Naive thymus-derived CD4-positive, alpha-beta T cell (primary cell): ENCODE measurements at regions not wholly inside any gene's neighbourhood (a gene's known extent, or its start where the extent isn't known, plus 50 kb on each side); places are given as distances from the start of the nearest gene placed in this dataset.

Source experiments
- ATAC-seq: fragments of 150-1000 bp; cut with Tn5 transposase; 2 replicates; pipeline ENCODE4 v1.10.0; 2021; ENCODE audit warnings: mild to moderate bottlenecking, moderate library complexity
- CTCF ChIA-PET: fragments of 350-600 bp; sonication (Branson Sonifier 250); formaldehyde crosslinking; loops from one replicate; lab custom pipeline; 2021; ENCODE audit warnings: antibody characterized with exemption; lab: Charles Lee
- POLR2A ChIA-PET: fragments of 350-600 bp; sonication (Branson Sonifier 250); formaldehyde crosslinking; loops from one replicate; lab custom pipeline; 2021; ENCODE audit warnings: antibody characterized with exemption, inconsistent platforms; lab: Charles Lee
- DNase-seq, 9 donors: peaks; one replicate each; pipeline versions ENCODE4 v3.0.0 to v3.0.0-alpha.2; 2020 to 2022; ENCODE audit warnings: mixed read lengths in 1 of 9
- H3K27ac ChIP-seq: one replicate; pipeline ENCODE4 v1.7.0; 2013; ENCODE audit warnings: mild to moderate bottlenecking, low read depth, low read length, moderate library complexity
- H3K27me3 ChIP-seq, 2 donors: one replicate each; pipeline ENCODE4 v1.7.0; 2013; ENCODE audit warnings: low read length in 2 of 2, mild to moderate bottlenecking in 2 of 2, moderate library complexity in 2 of 2; ENCODE audit not compliant: control insufficient read depth in 2 of 2, insufficient read depth in 2 of 2
- H3K36me3 ChIP-seq, 3 experiments: 1 replicate in 2 of 3; 2 replicates in 1 of 3; pipeline ENCODE4 v1.7.0; 2013; ENCODE audit warnings: low read length in 3 of 3, mild to moderate bottlenecking in 3 of 3, moderate library complexity in 1 of 3; ENCODE audit not compliant: insufficient read depth in 3 of 3, control insufficient read depth in 2 of 3
- H3K4me1 ChIP-seq, 2 donors: one replicate each; pipeline ENCODE4 v1.7.0; 2013; ENCODE audit warnings: low read length in 2 of 2, mild to moderate bottlenecking in 2 of 2, moderate library complexity in 1 of 2; ENCODE audit not compliant: control insufficient read depth in 2 of 2, insufficient read depth in 2 of 2
- H3K4me3 ChIP-seq: 2 replicates; pipeline ENCODE4 v1.7.0; 2013; ENCODE audit warnings: mild to moderate bottlenecking, low read length
- H3K9me3 ChIP-seq, 3 experiments: 1 replicate in 2 of 3; 2 replicates in 1 of 3; pipeline ENCODE4 v1.7.0; 2013; ENCODE audit warnings: low read length in 3 of 3; ENCODE audit not compliant: control insufficient read depth in 2 of 3
- H3K27ac Mint-ChIP-seq, 9 donors: one replicate each; pipeline ENCODE4 v1.8.0; 2020 to 2022; ENCODE audit warnings: mixed read lengths in 9 of 9, mild to moderate bottlenecking in 8 of 9, moderate library complexity in 5 of 9, inconsistent platforms in 2 of 9
- H3K27me3 Mint-ChIP-seq, 5 donors: one replicate each; pipeline ENCODE4 v1.8.0; 2021 to 2022; ENCODE audit warnings: mixed read lengths in 5 of 5, mild to moderate bottlenecking in 1 of 5
- H3K36me3 Mint-ChIP-seq, 5 donors: one replicate each; pipeline ENCODE4 v1.8.0; 2020 to 2022; ENCODE audit warnings: mixed read lengths in 5 of 5, mild to moderate bottlenecking in 3 of 5, inconsistent platforms in 1 of 5
- H3K4me1 Mint-ChIP-seq, 7 donors: one replicate each; pipeline ENCODE4 v1.8.0; 2020 to 2022; ENCODE audit warnings: mixed read lengths in 7 of 7, mild to moderate bottlenecking in 3 of 7, inconsistent platforms in 1 of 7
- H3K4me3 Mint-ChIP-seq, 10 donors: one replicate each; pipeline ENCODE4 v1.8.0; 2020 to 2022; ENCODE audit warnings: mild to moderate bottlenecking in 10 of 10, mixed read lengths in 10 of 10, moderate library complexity in 6 of 10, inconsistent platforms in 2 of 10
- H3K9me3 Mint-ChIP-seq, 11 donors: one replicate each; pipeline ENCODE4 v1.8.0; 2020 to 2022; ENCODE audit warnings: mixed read lengths in 11 of 11, mild to moderate bottlenecking in 4 of 11, inconsistent platforms in 1 of 11, moderate library complexity in 1 of 11
- intact Hi-C, 2 donors: fragments of 100-400 bp; cut with micrococcal nuclease; formaldehyde crosslinking; loops; one replicate each; pipeline ENCODE4 v1.15.1; 2023

- POLR2A ChIA-PET, result no interaction called here
- intact Hi-C loops, result no loop called here
- Histone ChIP-seq H3K9me3 (no peaks in the 10 kb centered on the region), H3K4me1 (no peaks in the 10 kb centered on the region), H3K4me3 (no peak overlapping the region), H3K36me3 (no peaks in the 10 kb centered on the region), H3K27ac (no peak overlapping the region), H3K27me3 (no peaks in the 10 kb centered on the region)
- CTCF ChIA-PET, result no interaction called here
- DNase-seq (no peak), ATAC-seq (no peak)
- H3K36me3 Mint-ChIP-seq, result no peaks in the 10 kb centered on the region
- peaks cover 0 to 14% (median 6%) of the 10 kb centered on the region in 7 donors for H3K4me1 Mint-ChIP-seq
- H3K9me3 Mint-ChIP-seq, result peaks cover 0 to 3% (median 0%) of the 10 kb centered on the region in 11 donors
- peaks cover 34 to 74% (median 55%) of the 10 kb centered on the region in 5 donors for H3K27me3 Mint-ChIP-seq
- H3K4me3 Mint-ChIP-seq, result peak overlapping the region in 1 of 10 donors; percentile 24
- H3K27ac Mint-ChIP-seq, result no peak overlapping the region
Observed at GRCh38 chr14:101399737-101400517, 161.4 kb upstream of the DIO3 start.

- Mint-ChIP-seq H3K4me1 (peaks cover 0 to 14% (median 6%) of the 10 kb centered on the region in 7 donors), H3K4me3 (peak overlapping the region in 3 of 10 donors; percentile 9 to 26 (median 24)), H3K36me3 (no peaks in the 10 kb centered on the region), H3K9me3 (peaks cover 0 to 1% (median 0%) of the 10 kb centered on the region in 11 donors), H3K27me3 (peaks cover 34 to 69% (median 49%) of the 10 kb centered on the region in 5 donors), H3K27ac (no peak overlapping the region)
- Histone ChIP-seq H3K27me3 (no peaks in the 10 kb centered on the region), H3K9me3 (no peaks in the 10 kb centered on the region), H3K4me3 (no peak overlapping the region), H3K4me1 (no peaks in the 10 kb centered on the region), H3K36me3 (no peaks in the 10 kb centered on the region), H3K27ac (no peak overlapping the region)
- intact Hi-C loops, result no loop called here
- ChIA-PET POLR2A (no interaction called here), CTCF (no interaction called here)
- ATAC-seq (no peak), DNase-seq (no peak)
Observed at GRCh38 chr14:101400830-101401229, 160.5 kb upstream of the DIO3 start.

DNA sequence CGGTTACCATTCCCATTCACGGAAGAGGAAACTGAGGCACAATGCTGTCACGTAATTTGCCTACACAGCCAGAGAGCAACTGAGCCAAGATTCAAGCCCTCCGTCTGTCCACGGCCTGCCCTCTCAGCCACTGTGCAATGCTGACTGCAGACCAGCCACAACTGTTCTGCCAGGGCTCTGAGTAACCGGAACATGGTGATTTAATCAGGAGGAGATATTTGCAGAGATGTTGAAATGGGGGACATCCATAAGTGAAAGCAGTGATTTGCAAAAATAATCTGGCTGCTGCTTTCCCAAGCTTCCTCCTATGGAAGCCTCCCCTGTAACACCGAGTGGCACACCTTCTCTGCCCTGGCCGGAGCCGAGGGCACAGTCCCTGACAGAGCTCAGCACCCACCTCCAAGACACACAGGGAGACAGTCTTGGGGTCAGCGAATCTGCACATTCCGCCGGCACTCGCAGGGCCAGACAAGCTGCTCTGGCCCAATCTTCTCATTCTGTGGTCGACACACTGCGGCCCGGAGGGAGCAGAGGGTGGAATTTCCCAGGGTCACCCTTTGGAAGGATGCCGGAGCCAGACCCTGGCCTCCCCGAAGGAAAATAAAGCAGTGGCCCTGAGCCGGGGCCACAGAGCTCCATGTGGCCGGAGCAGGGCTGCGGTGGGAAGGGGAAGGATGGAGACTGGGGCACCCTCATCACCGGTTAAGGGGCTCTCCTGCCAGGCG is 158.2 kb upstream of the DIO3 start:
- no peak overlapping the region for H3K4me3 Mint-ChIP-seq
- no peak for DNase-seq

GRCh38 chr14:101404426-101405170 is 156.7 kb upstream of the DIO3 start:
- ChIA-PET CTCF (no interaction called here), POLR2A (no interaction called here)
- no peak for ATAC-seq
- H3K4me3 Mint-ChIP-seq, result no peak overlapping the region
- no peaks in the 10 kb centered on the region for H3K4me1 ChIP-seq
- intact Hi-C loops, result no loop called here
- peaks cover 30 to 77% (median 51%) of the 10 kb centered on the region in 5 donors for H3K27me3 Mint-ChIP-seq
- no peak for DNase-seq
- no peaks in the 10 kb centered on the region for H3K36me3 Mint-ChIP-seq
- H3K9me3 Mint-ChIP-seq, result peaks cover 0 to 2% (median 0%) of the 10 kb centered on the region in 11 donors
- H3K36me3 ChIP-seq, result no peaks in the 10 kb centered on the region
- no peak overlapping the region for H3K27ac Mint-ChIP-seq
- no peaks in the 10 kb centered on the region for H3K9me3 ChIP-seq
- H3K4me3 ChIP-seq, result no peak overlapping the region
- no peaks in the 10 kb centered on the region for H3K27me3 ChIP-seq
- H3K27ac ChIP-seq, result no peak overlapping the region
- peaks cover 0 to 14% (median 6%) of the 10 kb centered on the region in 7 donors for H3K4me1 Mint-ChIP-seq

More for the DNA sequence above, 158.2 kb upstream of the DIO3 start:
- Mint-ChIP-seq H3K27ac (no peak overlapping the region), H3K36me3 (no peaks in the 10 kb centered on the region), H3K27me3 (peaks cover 34 to 74% (median 51%) of the 10 kb centered on the region in 5 donors), H3K9me3 (peaks cover 0 to 2% (median 0%) of the 10 kb centered on the region in 11 donors), H3K4me1 (peaks cover 0 to 14% (median 6%) of the 10 kb centered on the region in 7 donors)
- intact Hi-C loops, result no loop called here
- H3K27ac ChIP-seq, result no peak overlapping the region
- POLR2A ChIA-PET, result no interaction called here
- H3K36me3 ChIP-seq, result no peaks in the 10 kb centered on the region
- ATAC-seq, result no peak
- no peaks in the 10 kb centered on the region for H3K27me3 ChIP-seq
- H3K4me3 ChIP-seq, result no peak overlapping the region
- no peaks in the 10 kb centered on the region for H3K4me1 ChIP-seq
- H3K9me3 ChIP-seq, result no peaks in the 10 kb centered on the region
- CTCF ChIA-PET, result no interaction called here

DNA sequence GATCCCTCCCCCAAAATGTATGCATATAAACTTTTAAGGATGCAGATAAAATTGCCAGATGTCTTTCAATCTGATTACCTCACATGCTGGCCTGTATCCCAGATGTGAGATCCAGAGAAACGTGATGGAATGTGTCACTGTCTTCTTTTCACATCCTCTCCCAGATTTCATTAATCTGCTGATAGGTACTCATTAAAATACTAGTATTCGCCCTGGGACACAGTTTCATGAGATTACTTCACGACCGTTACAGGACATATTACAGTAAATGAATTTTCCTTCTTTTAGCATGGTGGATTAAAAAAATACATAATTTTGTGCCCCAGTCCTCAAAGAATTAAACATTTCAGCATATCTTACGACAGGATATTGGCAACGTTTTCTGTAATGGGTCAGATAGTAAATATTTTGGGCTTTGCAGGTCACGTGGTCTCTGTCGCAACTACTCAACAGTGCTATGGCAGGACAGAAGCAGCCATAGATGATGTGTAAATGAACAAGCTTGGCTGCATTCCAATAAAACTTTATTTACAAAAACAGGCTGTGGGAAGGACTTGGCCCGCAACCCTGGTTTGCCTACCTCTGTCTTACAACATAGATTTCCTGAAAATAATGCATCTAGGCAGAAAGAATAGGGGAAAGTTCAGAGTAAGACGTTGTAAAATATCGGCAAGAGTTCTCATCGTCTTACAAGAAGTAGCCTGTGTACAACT is 156.0 kb upstream of the DIO3 start:
- Histone ChIP-seq H3K4me3 (no peak overlapping the region), H3K27ac (no peak overlapping the region), H3K4me1 (peaks cover 0 to 3% of the 10 kb centered on the region in 2 donors), H3K27me3 (no peaks in the 10 kb centered on the region), H3K36me3 (no peaks in the 10 kb centered on the region), H3K9me3 (no peaks in the 10 kb centered on the region)
- no peak for ATAC-seq
- Mint-ChIP-seq H3K27ac (no peak overlapping the region), H3K4me3 (no peak overlapping the region), H3K27me3 (peaks cover 25 to 69% (median 45%) of the 10 kb centered on the region in 5 donors), H3K9me3 (peaks cover 0 to 2% (median 0%) of the 10 kb centered on the region in 11 donors), H3K4me1 (peaks cover 0 to 15% (median 10%) of the 10 kb centered on the region in 7 donors), H3K36me3 (no peaks in the 10 kb centered on the region)
- ChIA-PET POLR2A (no interaction called here), CTCF (no interaction called here)
- DNase-seq, result no peak
- intact Hi-C loops, result no loop called here

DNA sequence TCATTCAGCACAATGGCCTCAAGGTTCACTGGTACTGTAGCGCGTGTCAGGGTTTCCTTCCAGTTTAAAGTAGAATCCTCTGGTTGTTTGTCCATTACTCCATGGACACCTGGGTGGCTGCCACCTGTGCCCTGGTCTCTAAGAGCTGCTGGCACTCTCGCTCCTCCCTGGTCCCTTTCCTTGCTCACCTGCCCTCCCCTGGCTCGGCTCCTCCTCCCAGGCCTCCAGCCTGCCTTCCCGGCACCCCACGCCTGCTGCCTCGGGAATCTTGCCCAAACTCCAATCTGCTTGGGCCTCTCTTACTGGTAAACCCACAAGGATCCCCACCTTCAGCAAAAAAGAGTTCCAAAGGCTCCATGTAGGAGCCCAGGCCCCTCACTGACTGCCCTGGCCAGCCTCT is 154.4 kb upstream of the DIO3 start:
- no peaks in the 10 kb centered on the region for H3K27me3 ChIP-seq
- no peak overlapping the region for H3K27ac ChIP-seq
- DNase-seq (no peak), ATAC-seq (no peak)
- H3K4me1 Mint-ChIP-seq, result peaks cover 0 to 9% (median 4%) of the 10 kb centered on the region in 7 donors
- H3K4me3 ChIP-seq, result no peak overlapping the region
- H3K27ac Mint-ChIP-seq, result no peak overlapping the region
- H3K36me3 Mint-ChIP-seq, result no peaks in the 10 kb centered on the region
- intact Hi-C loops, result no loop called here
- ChIA-PET POLR2A (no interaction called here), CTCF (no interaction called here)
- H3K27me3 Mint-ChIP-seq, result peaks cover 14 to 59% (median 37%) of the 10 kb centered on the region in 5 donors
- H3K9me3 ChIP-seq, result no peaks in the 10 kb centered on the region
- H3K4me3 Mint-ChIP-seq, result no peak overlapping the region
- no peaks in the 10 kb centered on the region for H3K36me3 ChIP-seq
- peaks cover 0 to 3% of the 10 kb centered on the region in 2 donors for H3K4me1 ChIP-seq
- peaks cover 0 to 2% (median 0%) of the 10 kb centered on the region in 11 donors for H3K9me3 Mint-ChIP-seq
